Nucleus accumbens (tissue), 56 donors: ENCODE measurements at regions not wholly inside any gene's neighbourhood (a gene's known extent, or its start where the extent isn't known, plus 50 kb on each side); places are given as distances from the start of the nearest gene placed in this dataset.

Experiments used
- DNase-seq, 56 donors: peaks; one replicate each; lab custom pipeline; 2025; lab: John Stamatoyannopoulos, UW

GRCh38 chr1:55626326-55626725, 411.2 kb upstream of the USP24 start:
- no peak for DNase-seq

DNA sequence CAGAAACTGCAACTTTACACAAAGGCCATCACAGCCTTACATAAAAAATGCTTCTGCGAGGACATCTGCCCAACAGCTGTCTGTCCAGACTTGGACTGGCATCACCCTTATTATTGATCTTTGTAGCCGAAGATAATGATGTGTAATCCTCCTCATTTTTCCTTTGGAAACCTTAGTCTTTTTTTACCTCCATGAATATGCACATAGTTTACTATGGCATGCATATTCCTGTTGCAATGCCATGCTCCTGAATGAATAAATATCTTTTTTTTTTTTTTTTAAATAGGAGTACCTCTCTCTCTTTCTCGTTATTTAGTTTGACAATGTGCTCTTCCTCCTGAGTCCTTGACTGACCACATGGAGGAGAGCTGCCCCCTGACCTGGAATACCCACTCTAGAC, 409.6 kb upstream of the USP24 start:
- no peak for DNase-seq

DNA sequence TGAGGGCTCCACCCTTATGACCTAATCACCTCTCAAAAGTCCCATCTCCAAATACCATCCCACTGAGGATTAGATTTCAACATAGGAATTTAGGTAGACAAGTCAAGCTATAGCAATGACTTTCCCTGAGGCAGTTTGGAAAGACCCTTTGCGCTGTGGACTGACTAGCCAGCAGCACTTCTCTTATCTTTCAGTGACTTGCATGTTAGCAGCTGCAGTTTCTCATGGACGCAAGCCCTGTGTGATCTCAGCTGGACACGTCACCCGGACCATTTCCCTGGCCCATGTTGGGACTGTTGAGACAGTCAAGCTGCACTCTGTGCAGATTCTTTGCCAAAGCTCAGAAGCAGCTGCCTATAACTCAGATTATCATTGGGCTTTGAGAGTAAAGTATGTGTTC, 408.1 kb upstream of the USP24 start:
- no peak for DNase-seq

DNA sequence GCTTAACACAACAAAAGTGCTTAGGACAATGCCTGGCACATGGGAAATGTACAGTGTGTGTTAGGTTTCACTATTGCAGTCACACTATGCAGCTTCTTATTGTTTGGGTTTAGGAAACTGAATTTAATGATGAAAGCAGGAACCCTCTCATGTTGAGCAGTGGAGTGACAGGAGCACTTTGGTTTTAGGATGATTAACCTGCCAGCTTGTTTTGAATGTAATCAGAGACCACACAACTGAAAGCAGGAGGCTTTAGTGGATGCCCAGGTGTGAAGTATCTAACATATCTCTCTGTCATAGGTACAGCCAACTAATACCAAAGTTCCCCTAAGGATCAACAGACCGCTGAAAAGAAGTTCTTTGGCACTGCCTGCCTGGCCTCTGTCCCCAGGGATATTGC, 406.9 kb upstream of the USP24 start:
- DNase-seq = no peak

DNA sequence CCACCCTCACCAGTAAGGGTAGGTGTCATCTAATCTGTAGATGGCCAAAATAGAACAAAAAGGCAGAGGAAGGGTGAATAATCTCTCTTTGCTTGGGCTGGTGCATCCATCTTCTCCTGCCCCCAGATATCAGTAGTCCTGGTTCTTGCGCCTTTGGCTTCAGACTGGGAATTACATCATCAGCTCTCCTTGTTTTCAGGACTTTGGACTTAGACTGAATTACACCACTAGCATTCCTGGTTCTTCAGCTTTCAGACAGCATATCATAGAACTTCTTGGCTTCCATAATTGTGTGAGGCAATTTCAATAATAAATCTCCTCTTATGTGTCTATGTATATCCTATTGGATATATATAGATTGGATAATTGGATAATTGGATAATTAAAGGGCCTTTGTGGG, 403.0 kb upstream of the USP24 start:
- DNase-seq = no peak

- DNase-seq = no peak
These were observed 402.3 kb upstream of the USP24 start for GRCh38 chr1:55617288-55617982.

DNA sequence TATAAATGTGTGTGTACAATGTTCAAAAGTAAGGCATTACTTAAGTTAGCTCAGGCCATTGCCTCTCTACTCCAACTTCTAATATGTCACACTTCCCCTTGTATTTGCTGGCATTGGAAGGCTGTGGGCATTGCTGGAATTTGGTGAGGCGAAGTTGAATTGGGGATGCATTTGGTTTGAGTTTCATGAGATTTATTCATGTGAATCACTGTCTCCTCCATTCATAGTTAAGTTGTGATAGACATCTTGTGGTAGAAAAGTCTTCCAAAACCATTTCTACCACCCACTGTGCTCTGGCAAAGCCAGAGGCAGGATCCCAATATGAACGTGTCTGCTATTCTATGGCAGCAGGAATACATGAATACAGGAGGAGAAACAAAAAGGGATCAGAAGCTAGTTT, 397.8 kb upstream of the USP24 start:
- no peak for DNase-seq

- no peak for DNase-seq
These were observed 396.0 kb upstream of the USP24 start for GRCh38 chr1:55611123-55611522.

- DNase-seq = no peak
These were observed 395.0 kb upstream of the USP24 start for GRCh38 chr1:55610203-55610602.

- DNase-seq = no peak
These were observed 394.5 kb upstream of the USP24 start for GRCh38 chr1:55609630-55610029.

DNA sequence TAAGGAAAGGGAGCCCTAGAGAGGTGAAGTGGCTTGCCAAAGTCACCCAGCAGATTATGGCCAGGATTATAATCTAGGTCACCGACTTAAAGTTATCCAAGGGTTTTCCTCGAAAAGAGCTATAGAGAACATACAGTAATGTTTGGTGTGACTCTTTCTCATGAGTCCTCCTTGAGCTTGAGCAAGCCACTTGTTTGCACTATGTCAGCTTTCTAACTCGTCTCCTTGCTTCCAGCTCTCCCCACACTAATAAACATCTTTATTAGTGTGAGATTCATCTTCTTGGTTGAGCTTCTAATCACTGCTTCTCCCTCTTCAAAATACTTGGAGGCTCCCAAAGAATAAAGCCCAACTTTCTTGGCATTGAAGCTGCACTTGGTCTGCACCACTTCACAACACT, 390.0 kb upstream of the USP24 start:
- no peak for DNase-seq

- no peak for DNase-seq
These were observed 389.6 kb upstream of the USP24 start for GRCh38 chr1:55604749-55605148.

GRCh38 chr1:55604179-55604578, 389.0 kb upstream of the USP24 start:
- DNase-seq = no peak

GRCh38 chr1:55600242-55600641, 385.1 kb upstream of the USP24 start:
- no peak for DNase-seq

- DNase-seq = no peak
These were observed 382.7 kb upstream of the USP24 start for GRCh38 chr1:55597910-55598309.

DNA sequence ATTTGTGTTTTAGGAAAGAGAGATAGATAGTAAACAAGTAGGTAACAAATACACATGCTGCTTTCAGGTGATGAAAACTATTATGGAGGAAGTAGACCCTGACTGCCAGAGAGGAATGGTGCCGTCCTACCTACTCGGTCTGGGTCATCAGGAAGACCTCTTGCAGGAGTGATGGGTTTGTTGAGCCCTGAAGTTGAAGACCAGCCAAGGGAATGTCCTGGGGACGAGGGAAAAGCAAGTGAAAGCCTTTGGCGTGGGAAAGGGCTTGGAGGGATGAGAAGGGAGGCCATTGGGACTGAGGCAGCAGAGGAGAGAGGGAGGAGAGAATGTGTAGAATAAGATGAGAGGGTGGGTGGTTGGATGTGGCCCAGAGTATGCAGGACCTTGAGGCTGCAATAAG, 379.5 kb upstream of the USP24 start:
- no peak for DNase-seq

DNA sequence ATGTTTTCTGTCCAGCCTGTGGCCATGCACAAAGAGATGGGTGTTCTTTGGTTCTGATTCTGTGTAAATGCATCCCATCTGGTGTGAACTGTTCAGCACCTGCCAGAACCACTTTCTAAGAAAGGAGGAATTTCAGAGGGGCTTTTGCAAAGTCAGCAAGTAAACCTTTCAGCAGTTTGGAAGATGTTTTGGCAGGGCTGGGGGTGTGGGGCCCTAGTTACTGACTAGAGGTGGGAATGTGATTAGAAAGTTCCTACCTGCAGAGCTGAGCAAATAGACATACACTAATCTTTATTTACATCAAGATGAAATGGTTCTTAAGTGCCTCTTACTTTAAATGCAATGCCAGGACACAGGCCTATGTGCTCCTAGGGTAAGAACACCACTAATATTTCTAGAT, 378.1 kb upstream of the USP24 start:
- no peak for DNase-seq

DNA sequence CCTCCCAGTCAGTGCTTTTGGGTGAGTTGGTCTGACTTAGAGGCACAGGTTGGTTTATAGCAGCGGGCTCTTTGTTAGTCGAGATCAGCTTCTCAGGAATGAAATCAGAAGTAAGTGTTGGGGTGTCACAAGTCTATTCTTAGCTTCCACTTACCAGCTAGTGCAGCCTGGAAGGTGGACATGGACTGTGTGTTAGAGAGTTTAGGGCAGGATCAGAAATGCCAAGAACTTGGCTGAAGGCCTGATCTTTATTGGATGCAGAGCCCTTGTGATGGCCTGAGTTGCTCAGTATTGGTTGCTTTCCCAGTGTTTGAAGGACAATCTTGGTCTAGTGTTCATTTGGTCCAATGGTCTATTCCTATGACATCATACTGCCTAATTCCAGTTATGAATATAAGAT, 377.0 kb upstream of the USP24 start:
- no peak for DNase-seq

DNA sequence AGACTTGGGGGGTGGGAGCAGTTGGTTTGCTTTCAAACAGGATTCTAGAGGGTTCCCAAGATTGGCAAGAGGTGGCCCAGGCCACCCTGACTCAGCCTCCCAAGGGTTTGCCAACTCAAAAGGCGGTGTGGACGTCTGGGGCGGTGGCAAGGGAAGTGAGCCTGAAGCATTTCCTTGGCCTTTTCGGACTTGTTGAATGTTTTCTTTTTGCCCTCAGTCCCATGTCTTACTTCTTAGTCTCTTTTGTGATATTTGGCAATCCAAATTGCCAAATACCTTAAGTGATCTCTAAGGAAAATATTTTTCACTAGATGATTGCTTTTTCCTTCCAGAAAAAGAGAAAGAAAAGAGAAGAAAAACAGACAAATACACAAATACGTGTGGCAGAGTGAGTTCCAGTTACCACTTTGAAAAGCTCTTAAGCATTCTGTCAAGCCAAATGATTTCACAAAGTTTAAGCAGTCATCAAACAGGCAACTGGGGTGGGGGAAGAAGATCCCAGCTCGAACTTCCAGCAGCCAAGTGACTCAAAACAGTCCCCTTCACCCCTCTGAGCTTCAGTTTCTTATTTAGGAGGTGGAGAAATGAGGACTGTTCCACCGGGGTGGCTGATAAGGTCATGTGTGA, 374.6 kb upstream of the USP24 start:
- DNase-seq = peak in 3 of 56 donors; percentile 7 to 16 (median 10)

DNA sequence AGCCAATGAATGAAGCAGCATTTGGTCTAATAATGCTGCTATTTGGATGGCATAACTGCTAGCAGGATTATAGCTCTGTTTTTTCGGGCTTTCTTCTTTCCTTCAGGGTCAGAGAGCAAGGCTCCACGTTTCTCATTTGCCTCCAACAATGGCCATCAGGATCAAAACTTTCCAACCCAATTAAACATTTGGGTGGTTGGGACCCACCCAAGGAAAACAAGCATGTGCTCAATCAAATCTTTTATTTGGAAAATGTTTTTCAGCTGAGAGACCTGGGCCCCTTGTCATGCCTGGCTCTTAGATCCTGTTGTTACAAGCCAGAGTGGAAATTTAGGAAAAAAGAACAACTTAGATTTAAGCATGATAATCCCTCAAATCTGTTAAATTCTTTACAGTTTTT, 373.1 kb upstream of the USP24 start:
- no peak for DNase-seq

- no peak for DNase-seq
These were observed 371.6 kb upstream of the USP24 start for GRCh38 chr1:55586771-55587170.

DNA sequence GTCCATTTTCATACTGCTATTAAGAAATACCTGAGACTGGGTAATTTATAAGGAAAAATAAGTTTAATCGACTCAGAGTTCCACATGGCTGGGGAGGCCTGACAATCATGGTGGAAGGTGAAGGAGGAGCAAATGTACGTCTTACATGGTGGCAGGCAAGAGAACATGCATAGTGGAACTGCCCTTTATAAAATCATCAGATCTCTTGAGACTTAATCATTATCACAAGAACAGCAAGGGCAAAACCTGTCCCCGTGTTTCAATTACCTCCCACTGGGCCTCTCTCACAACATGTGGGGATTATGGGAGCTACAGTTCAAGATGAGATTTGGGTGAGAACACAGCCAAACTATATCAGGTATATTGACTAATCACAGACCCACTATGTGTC, 370.2 kb upstream of the USP24 start:
- DNase-seq = no peak
